Fibroblast of villous mesenchyme (primary cell): ENCODE measurements at regions not wholly inside any gene's neighbourhood (a gene's known extent, or its start where the extent isn't known, plus 50 kb on each side); places are given as distances from the start of the nearest gene placed in this dataset.

ENCODE experiments used
- DNase-seq: peaks from one replicate; pipeline ENCODE4 v3.0.0-alpha.2; 2010; ENCODE audit warnings: low read depth
- H3K4me3 ChIP-seq: 2 replicates; pipeline ENCODE4 v1.5.1; 2011; ENCODE audit warnings: low read depth, mild to moderate bottlenecking, low read length
- CTCF ChIP-seq: IDR thresholded peaks from 2 replicates; pipeline ENCODE4 v1.5.1; 2012; ENCODE audit warnings: low read depth, mild to moderate bottlenecking, low read length; ENCODE audit not compliant: insufficient read depth

- no peak for DNase-seq
- no peak overlapping the region for H3K4me3 ChIP-seq
- TF ChIP-seq CTCF, result no peak
Observed at GRCh38 chr2:240247241-240247867, 106.9 kb upstream of the OTOS start.

DNA sequence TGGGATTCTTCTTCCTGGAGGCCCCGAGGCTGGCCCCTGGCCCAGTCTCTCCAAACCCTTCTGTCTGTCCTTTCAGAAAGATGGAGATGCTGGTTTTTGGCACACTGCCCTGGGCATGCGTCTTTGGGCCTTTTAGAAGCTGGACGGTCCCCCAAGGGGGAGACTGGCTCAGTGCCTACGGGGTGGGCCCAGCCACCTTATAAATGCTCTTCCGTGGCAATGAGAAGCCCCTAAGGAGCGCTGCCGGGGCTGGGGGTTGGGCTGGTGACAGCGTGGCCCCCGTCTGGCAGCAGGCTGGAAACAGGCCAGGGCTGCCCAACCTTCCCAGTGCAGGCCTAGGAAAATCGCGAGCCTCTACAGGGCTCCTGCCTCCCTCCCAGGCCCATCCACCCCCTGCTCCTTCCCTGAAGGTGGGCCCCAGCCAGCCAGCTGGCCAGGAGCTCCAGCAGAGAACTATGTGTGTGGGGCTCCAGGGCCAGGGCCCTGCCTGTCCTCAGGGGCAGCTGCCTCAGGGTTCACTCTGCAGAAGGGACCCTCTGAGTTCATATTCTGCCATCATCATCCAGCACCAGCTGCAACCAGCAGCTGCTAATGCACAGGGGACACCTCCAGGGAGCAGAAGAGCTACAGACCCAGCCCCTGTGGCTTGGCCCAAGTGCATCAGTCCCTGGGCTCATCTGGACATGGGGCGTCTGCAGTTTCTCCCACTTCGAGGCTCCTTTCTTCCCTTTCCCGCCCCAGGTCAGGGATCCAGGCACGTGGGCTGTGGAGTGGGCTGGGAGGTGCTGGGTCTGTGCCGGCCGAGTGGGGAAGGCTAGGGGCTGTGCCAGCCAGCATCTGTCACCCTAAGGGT lies 107.6 kb upstream of the OTOS start:
- no peak overlapping the region for H3K4me3 ChIP-seq
- no peak for DNase-seq
- no peak for TF ChIP-seq CTCF

DNA sequence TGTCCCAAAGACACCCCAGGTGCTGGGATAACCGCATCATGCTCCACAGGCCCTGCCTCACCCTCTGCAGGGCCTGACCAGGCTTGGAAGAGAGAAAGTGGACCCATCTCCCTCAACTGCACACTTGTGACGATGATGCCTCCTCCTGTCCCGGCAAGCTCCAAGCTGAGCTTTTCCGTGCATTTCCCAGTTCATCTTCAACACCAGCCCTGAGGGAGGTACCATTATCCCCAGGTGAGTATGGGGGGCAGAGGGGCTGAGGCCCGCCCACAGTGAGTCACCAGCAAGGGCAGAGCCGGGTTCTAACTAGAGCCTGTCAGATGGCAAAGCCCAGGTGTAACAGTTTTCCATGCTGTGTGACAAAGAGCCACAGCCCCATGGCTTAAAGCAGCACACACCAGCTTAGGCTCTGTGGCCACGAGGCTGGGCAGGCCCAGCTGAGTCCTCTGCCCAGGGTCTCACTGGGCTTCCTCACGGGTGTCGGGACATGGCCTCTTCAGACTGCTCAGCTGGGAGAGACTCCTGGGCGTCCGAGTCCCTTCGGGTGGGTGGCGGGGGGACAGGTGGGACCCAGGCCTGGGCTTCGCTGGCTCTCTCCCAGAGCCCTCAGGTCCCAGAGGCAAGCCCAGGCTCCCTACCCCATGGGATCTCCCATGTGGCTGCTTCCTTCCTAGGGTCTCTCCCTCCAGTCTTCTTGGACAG lies 108.4 kb upstream of the OTOS start:
- no peak overlapping the region for H3K4me3 ChIP-seq
- TF ChIP-seq CTCF, result no peak
- no peak for DNase-seq

DNA sequence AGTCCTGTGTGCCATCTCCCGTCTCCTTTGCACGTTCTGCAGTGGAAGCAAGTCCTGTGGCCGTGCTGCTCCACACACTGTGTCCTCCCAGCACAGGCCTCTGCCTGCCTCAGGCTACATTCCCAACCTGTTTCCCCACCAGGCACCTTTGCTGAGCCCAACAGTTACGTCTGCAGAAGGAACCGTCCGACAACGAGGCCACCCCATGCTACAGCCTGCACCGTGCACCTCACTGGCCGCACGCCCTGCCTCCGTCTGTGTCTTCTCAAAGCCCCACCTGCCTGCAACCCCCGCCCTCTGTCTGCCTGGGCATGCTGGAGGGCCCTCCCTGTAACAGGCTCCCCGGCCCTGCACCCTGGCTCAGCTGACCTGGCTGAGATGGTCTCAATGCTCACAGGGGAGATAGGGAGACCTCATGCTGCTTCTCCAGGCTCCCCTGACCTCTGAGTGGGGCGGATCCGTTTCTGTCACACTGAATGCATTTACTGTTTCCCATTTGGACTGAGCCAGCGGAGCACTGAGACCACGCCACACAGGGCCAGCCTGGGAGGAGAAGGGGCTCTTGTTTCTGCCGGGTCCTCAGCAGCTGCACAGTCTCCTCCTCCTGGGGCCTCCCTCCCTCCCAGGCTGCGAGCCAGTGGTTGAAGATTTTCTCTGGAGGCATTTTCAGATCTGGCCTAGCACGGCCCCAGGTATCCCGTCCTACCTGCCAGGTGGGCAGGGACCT lies 109.1 kb upstream of the OTOS start:
- DNase-seq, result no peak
- no peak for TF ChIP-seq CTCF
- no peak overlapping the region for H3K4me3 ChIP-seq

GRCh38 chr2:240250150-240250984 lies 109.9 kb upstream of the OTOS start:
- H3K4me3 ChIP-seq, result no peak overlapping the region
- DNase-seq, result no peak
- TF ChIP-seq CTCF, result no peak
